BJ (cell line): ENCODE measurements at regions not wholly inside any gene's neighbourhood (a gene's known extent, or its start where the extent isn't known, plus 50 kb on each side); places are given as distances from the start of the nearest gene placed in this dataset.

ENCODE experiments used
- CTCF ChIA-PET: fragments of 350-600 bp; formaldehyde crosslinking; extraction: SDS; loops from one replicate; lab custom pipeline; 2021; ENCODE audit warnings: antibody characterized with exemption, inconsistent platforms; lab: Yijun Ruan, JAX
- POLR2A ChIA-PET: fragments of 300-600 bp; sonication (Branson Sonifier 250); formaldehyde crosslinking; extraction: SDS; loops from one replicate; lab custom pipeline; 2021; ENCODE audit warnings: antibody characterized with exemption; lab: Charles Lee
- DNase-seq: peaks from one replicate; pipeline ENCODE4 v3.0.0-alpha.2; 2011; ENCODE audit warnings: low read depth
- H3K27me3 ChIP-seq: 2 replicates; pipeline ENCODE4 v1.6.0; 2011; ENCODE audit warnings: low read length; ENCODE audit not compliant: control insufficient read depth, insufficient read depth
- H3K36me3 ChIP-seq: 2 replicates; pipeline ENCODE4 v1.5.1; 2011; ENCODE audit warnings: low read length; ENCODE audit not compliant: control insufficient read depth, insufficient read depth
- H3K4me3 ChIP-seq: 2 replicates; pipeline ENCODE4 v1.5.1; 2011; ENCODE audit warnings: low read depth, mild to moderate bottlenecking, control low read depth, low read length
- TF ChIP-seq, protein P1 (sequence below): IDR thresholded peaks from 2 replicates; pipeline ENCODE4 v1.5.1; 2011; ENCODE audit warnings: low read depth, mild to moderate bottlenecking, control low read depth, inconsistent platforms, low read length, moderate library complexity; ENCODE audit not compliant: insufficient read depth

DNA sequence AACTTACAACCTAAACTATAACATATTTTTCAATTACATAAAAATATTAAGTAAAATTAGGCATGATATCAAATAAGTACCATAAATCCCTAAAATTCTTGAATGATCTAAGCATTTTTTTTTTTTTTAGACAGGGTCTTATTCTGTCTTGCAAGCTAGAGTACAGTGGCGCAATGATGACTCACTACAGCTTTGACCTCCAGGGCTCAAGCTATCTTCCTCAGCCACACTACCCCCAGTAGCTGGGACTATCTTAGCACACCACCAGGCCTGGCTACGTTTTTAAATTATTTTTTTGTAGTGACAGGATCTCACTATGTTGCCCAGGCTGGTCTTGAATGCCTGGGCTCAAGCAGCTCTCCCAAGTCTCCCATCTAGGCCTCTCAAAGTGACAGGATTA lies 1042.3 kb downstream of the FSTL5 start:
- Histone ChIP-seq H3K36me3 (no peaks in the 10 kb centered on the region), H3K27me3 (no peaks in the 10 kb centered on the region), H3K4me3 (no peak overlapping the region)
- DNase-seq: no peak
- TF ChIP-seq, protein P1, sequence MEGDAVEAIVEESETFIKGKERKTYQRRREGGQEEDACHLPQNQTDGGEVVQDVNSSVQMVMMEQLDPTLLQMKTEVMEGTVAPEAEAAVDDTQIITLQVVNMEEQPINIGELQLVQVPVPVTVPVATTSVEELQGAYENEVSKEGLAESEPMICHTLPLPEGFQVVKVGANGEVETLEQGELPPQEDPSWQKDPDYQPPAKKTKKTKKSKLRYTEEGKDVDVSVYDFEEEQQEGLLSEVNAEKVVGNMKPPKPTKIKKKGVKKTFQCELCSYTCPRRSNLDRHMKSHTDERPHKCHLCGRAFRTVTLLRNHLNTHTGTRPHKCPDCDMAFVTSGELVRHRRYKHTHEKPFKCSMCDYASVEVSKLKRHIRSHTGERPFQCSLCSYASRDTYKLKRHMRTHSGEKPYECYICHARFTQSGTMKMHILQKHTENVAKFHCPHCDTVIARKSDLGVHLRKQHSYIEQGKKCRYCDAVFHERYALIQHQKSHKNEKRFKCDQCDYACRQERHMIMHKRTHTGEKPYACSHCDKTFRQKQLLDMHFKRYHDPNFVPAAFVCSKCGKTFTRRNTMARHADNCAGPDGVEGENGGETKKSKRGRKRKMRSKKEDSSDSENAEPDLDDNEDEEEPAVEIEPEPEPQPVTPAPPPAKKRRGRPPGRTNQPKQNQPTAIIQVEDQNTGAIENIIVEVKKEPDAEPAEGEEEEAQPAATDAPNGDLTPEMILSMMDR: no peak
- ChIA-PET POLR2A (no interaction called here), CTCF (no interaction called here)

GRCh38 chr4:161101881-161102280 lies 1061.9 kb downstream of the FSTL5 start:
- H3K36me3 ChIP-seq: no peaks in the 10 kb centered on the region
- no peak overlapping the region for H3K4me3 ChIP-seq
- no peak for DNase-seq
- POLR2A ChIA-PET: no interaction called here
- H3K27me3 ChIP-seq: no peaks in the 10 kb centered on the region
- TF ChIP-seq, protein P1: no peak
- CTCF ChIA-PET: no interaction called here

- Histone ChIP-seq H3K4me3 (no peak overlapping the region), H3K36me3 (no peaks in the 10 kb centered on the region), H3K27me3 (no peaks in the 10 kb centered on the region)
- ChIA-PET POLR2A (no interaction called here), CTCF (no interaction called here)
- TF ChIP-seq, protein P1: no peak
- DNase-seq: no peak
Measured at GRCh38 chr4:161097821-161098220, 1066.0 kb downstream of the FSTL5 start.

DNA sequence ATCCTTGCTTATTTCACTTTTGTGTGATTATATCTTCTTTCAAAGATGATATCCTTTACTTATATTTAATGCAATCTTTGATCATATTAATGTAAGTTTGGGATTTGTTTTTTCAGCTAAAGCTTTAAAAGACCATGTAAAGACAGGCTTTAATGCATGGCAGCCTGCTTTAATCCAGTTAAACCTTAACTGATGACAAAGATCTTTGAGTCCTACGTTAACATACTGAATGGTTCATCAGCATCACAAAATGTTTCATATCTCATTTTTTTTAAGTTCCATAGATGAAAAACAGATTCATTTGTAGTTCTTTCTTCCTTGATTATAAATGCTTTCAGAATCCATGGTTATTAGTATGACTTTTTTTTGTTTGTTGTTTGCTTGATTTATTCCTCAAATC lies 1102.8 kb downstream of the FSTL5 start:
- H3K27me3 ChIP-seq: no peaks in the 10 kb centered on the region
- ChIA-PET POLR2A (no interaction called here), CTCF (no interaction called here)
- no peak for DNase-seq
- H3K4me3 ChIP-seq: no peak overlapping the region
- no peaks in the 10 kb centered on the region for H3K36me3 ChIP-seq
- TF ChIP-seq, protein P1: no peak
